K562 (cell line): ENCODE measurements at regions not wholly inside any gene's neighbourhood (a gene's known extent, or its start where the extent isn't known, plus 50 kb on each side); places are given as distances from the start of the nearest gene placed in this dataset.

Experiments
- ATAC-seq: fragments of 200-7000 bp; cut with Tn5 transposase; 3 replicates; pipeline ENCODE4 v1.9.1; 2020; ENCODE audit warnings: moderate library complexity
- BruUV-seq: library from RNA; stranded (reverse); fragments of 400-500 nt; replicated peaks from 2 replicates; lab custom pipeline; 2021; lab: Mats Ljungman, UMichigan
- CTCF ChIA-PET: fragments of 300-600 bp; formaldehyde crosslinking; extraction: SDS; loops from one replicate; lab custom pipeline; 2021; ENCODE audit warnings: low intra/inter-chr PET ratio; lab: Yijun Ruan, JAX
- POLR2A ChIA-PET: fragments of 300-600, 350-650 bp; sonication (Branson Sonifier 250); formaldehyde crosslinking; extraction: SDS; loops from one replicate; lab custom pipeline; 2021; ENCODE audit warnings: antibody characterized with exemption, inconsistent platforms; lab: Yijun Ruan, JAX
- DNase-seq, 4 experiments: peaks; one replicate each; pipeline versions ENCODE4 v3.0.0 to v3.0.0-alpha.2; 2011 to 2018; ENCODE audit warnings: low spot score in 3 of 4, mixed read lengths in 3 of 4; ENCODE audit errors: extremely low read depth in 1 of 4
- FAIRE-seq: peaks from 2 replicates; lab custom pipeline; 2011; peaks lifted over from hg19 to GRCh38; lab: Jason Lieb, UNC
- H2AFZ ChIP-seq: 2 replicates; pipeline ENCODE4 v1.6.0; 2011; ENCODE audit warnings: low read depth, low read length, control low read depth, inconsistent platforms
- H3K27ac ChIP-seq: fragments of 200-600 bp; 3 replicates; pipeline ENCODE4 v1.8.0; 2011; ENCODE audit warnings: low read depth, mild to moderate bottlenecking, control low read depth, inconsistent platforms, low read length, moderate library complexity, mixed read lengths; ENCODE audit errors: extremely low read depth
- H3K27me3 ChIP-seq, 2 experiments: fragments of 300-600 bp in 1 of 2; 2 replicates in 1 of 2; 3 replicates in 1 of 2; pipeline versions ENCODE4 v1.6.0 to v1.8.0; 2011; ENCODE audit warnings: inconsistent platforms in 2 of 2, low read length in 2 of 2, mild to moderate bottlenecking in 1 of 2, mixed read lengths in 1 of 2, moderate library complexity in 1 of 2; ENCODE audit not compliant: control insufficient read depth in 2 of 2, insufficient read depth in 2 of 2
- H3K36me3 ChIP-seq: fragments of 300-600 bp; 3 replicates; pipeline ENCODE4 v1.8.0; 2011; ENCODE audit warnings: mild to moderate bottlenecking, low read length, inconsistent platforms; ENCODE audit not compliant: control insufficient read depth, insufficient read depth
- H3K4me1 ChIP-seq, 2 experiments: fragments of 200-600 bp in 1 of 2; replicated peaks in 1 of 2; 2 replicates in 1 of 2; 3 replicates in 1 of 2; pipeline versions ENCODE4 v1.5.1 to v1.8.0; 2011; ENCODE audit warnings: inconsistent platforms in 2 of 2, low read length in 2 of 2, mild to moderate bottlenecking in 1 of 2, mixed read lengths in 1 of 2, moderate library complexity in 1 of 2; ENCODE audit not compliant: control insufficient read depth in 2 of 2, insufficient read depth in 2 of 2
- H3K4me2 ChIP-seq: 2 replicates; pipeline ENCODE4 v1.6.1; 2011; ENCODE audit warnings: low read length, control low read depth, inconsistent platforms, mixed read lengths; ENCODE audit not compliant: insufficient read depth
- H3K4me3 ChIP-seq: fragments of 200-600 bp; sonication (generic), shearing (Covaris generic); 2 replicates; pipeline ENCODE4 v1.5.1; 2016; ENCODE audit warnings: control low read depth, inconsistent platforms
- H3K79me2 ChIP-seq: fragments of 200-600 bp; 3 replicates; pipeline ENCODE4 v1.8.0; 2011; ENCODE audit warnings: low read length, inconsistent platforms; ENCODE audit not compliant: control insufficient read depth, insufficient read depth
- H3K9ac ChIP-seq, 2 experiments: 2 replicates each; pipeline versions ENCODE4 v1.6.0 to v1.6.1; 2011; ENCODE audit warnings: low read depth in 2 of 2, low read length in 2 of 2, control low read depth in 1 of 2, inconsistent platforms in 1 of 2, mild to moderate bottlenecking in 1 of 2, mixed read lengths in 1 of 2; ENCODE audit not compliant: insufficient read depth in 1 of 2
- H3K9me1 ChIP-seq: one replicate; pipeline ENCODE4 v1.6.0; 2011; ENCODE audit warnings: inconsistent platforms, mild to moderate bottlenecking, low read length, moderate library complexity; ENCODE audit not compliant: control insufficient read depth, insufficient read depth
- H3K9me3 ChIP-seq: replicated peaks from 2 replicates; pipeline ENCODE4 v1.5.1; 2011; ENCODE audit warnings: low read depth, low read length, inconsistent platforms; ENCODE audit not compliant: control insufficient read depth, insufficient read depth
- H4K20me1 ChIP-seq: replicated peaks from 2 replicates; pipeline ENCODE4 v1.6.1; 2011; ENCODE audit warnings: low read length, inconsistent platforms, mixed read lengths; ENCODE audit not compliant: control insufficient read depth, insufficient read depth
- ELF1 ChIP-seq: fragments of 200-800 bp; sonication (Bioruptor generic); IDR thresholded peaks from 2 replicates; pipeline ENCODE4 v1.6.1; 2016; ENCODE audit warnings: missing genetic modification characterization, missing compliant biosample characterization
- ETV6 ChIP-seq, 3 experiments: fragments of 150-350 bp in 1 of 3; sonication (generic) in 1 of 3; formaldehyde crosslinking in 1 of 3; IDR thresholded peaks; 2 replicates each; pipeline versions ENCODE4 v1.6.1 to v1.8.0; 2014 to 2022; ENCODE audit warnings: borderline replicate concordance in 2 of 3, low read depth in 2 of 3, antibody characterized with exemption in 1 of 3, low read length in 1 of 3, mild to moderate bottlenecking in 1 of 3, missing genetic modification reagents in 1 of 3
- FUS ChIP-seq: fragments of 200-400 bp; formaldehyde crosslinking; optimal IDR thresholded peaks from 2 replicates; pipeline ENCODE3; 2017; ENCODE audit warnings: low read depth, low read length
- GABPA ChIP-seq: fragments of 200-800 bp; sonication (Bioruptor generic); conservative IDR thresholded peaks from 2 replicates; pipeline ENCODE4 v1.6.1; 2016; ENCODE audit warnings: low read depth, missing genetic modification characterization, missing compliant biosample characterization
- L3MBTL2 ChIP-seq: fragments of 450-650 bp; IDR thresholded peaks from 2 replicates; pipeline ENCODE4 v1.6.1; 2016; ENCODE audit warnings: mild to moderate bottlenecking, moderate library complexity
- ZBTB1 ChIP-seq: sonication (generic); formaldehyde crosslinking; IDR thresholded peaks from 2 replicates; pipeline ENCODE4 v1.8.1; 2023; ENCODE audit warnings: missing genetic modification reagents, low read depth, mild to moderate bottlenecking, borderline replicate concordance
- ZBTB40 ChIP-seq, 2 experiments: fragments of 450-650 bp in 1 of 2; sonication (generic) in 1 of 2; formaldehyde crosslinking in 1 of 2; IDR thresholded peaks; 2 replicates each; pipeline versions ENCODE4 v1.7.1 to v1.9.0; 2016 to 2022; ENCODE audit warnings: inconsistent platforms in 1 of 2, mild to moderate bottlenecking in 1 of 2, missing genetic modification reagents in 1 of 2
- ZNF778 ChIP-seq: fragments of 450-650 bp; formaldehyde crosslinking; IDR thresholded peaks from 2 replicates; pipeline ENCODE4 v1.4.0; 2020; ENCODE audit warnings: mild to moderate bottlenecking, moderate library complexity
- WGBS: fragments of 100-300 bp; shearing (Covaris generic); methylation state at CpG from one replicate; pipeline ENCODE4 v1.1.6; 2016; ENCODE audit warnings: low coverage, mixed read lengths; ENCODE audit not compliant: insufficient coverage; ENCODE audit errors: missing lambda C conversion rate; 5-methylcytosine and 5-hydroxymethylcytosine counted together
- in situ Hi-C: fragments of 300-500 bp; cut with MboI; formaldehyde crosslinking; loops from 4 replicates; pipeline ENCODE4 v1.15.0; 2018; ENCODE audit warnings: inconsistent platforms, mixed read lengths
- intact Hi-C: fragments of 100-400 bp; cut with micrococcal nuclease; formaldehyde crosslinking; loops from 2 replicates; pipeline ENCODE4 v1.14.2; 2022

GRCh38 chr16:86910161-86910769, 331.9 kb downstream of the FOXL1 start (continued):
- TF ChIP-seq ETV6 (IDR thresholded peaks at IDR 0.05; ENCODE audit: borderline replicate concordance in 1 of 2, low read depth in 2 of 2, low read length in 1 of 2) (no peak), ETV6 (CRISPR knock-in tag; IDR thresholded peaks at IDR 0.05; ENCODE audit: borderline replicate concordance) (no peak), FUS (no peak), ZNF778 (no peak)

GRCh38 chr16:86911437-86911958, 333.1 kb downstream of the FOXL1 start:
- DNase-seq (no peak), FAIRE-seq (no peak), ATAC-seq (no peak)
- H3K27me3 ChIP-seq = peaks cover 2 to 38% of the 10 kb centered on the region in 2 experiments; a peak in 3 of 5 replicates
- H4K20me1 ChIP-seq = no peaks in the 10 kb centered on the region; the same call in 1 of the 2 replicates
- H3K79me2 ChIP-seq = no peaks in the 10 kb centered on the region
- in situ Hi-C loops (no loop called here), intact Hi-C loops (no loop called here)
- H3K4me3 ChIP-seq = no peak overlapping the region
- no peaks in the 10 kb centered on the region for H3K9me1 ChIP-seq
- no peak overlapping the region for H3K27ac ChIP-seq
- no peaks in the 10 kb centered on the region; the same call in 1 of the 2 replicates for H3K9me3 ChIP-seq
- POLR2A ChIA-PET = interaction anchor here (0.9 kb wide), 1 partner anchor 13 kb away, joined by 3 read pairs; no protein-coding TSS in a partner anchor
- peak overlapping the region; percentile 56; the same call in 1 of the 2 replicates for H2AFZ ChIP-seq
- no peaks in the 10 kb centered on the region for H3K4me1 ChIP-seq
- H3K36me3 ChIP-seq = no peaks in the 10 kb centered on the region
- CTCF ChIA-PET = no interaction called here
- H3K9ac ChIP-seq = no peak overlapping the region
- 2% methylated on average over 4 of the region's 4 CpGs for WGBS
- H3K4me2 ChIP-seq = no peak overlapping the region
- no TSS peak for BruUV-seq
- peak; percentile 79 for TF ChIP-seq ZBTB40 (IDR thresholded peaks at IDR 0.05)
- no peak for TF ChIP-seq ZBTB40 (CRISPR knock-in tag; IDR thresholded peaks at IDR 0.05)
- TF ChIP-seq ETV6 (IDR thresholded peaks at IDR 0.05; ENCODE audit: borderline replicate concordance in 1 of 2, low read depth in 2 of 2, low read length in 1 of 2) = peak in 1 of 2 experiments; percentile 83; a peak in 2 of 4 replicates
- no peak for TF ChIP-seq ETV6 (CRISPR knock-in tag; IDR thresholded peaks at IDR 0.05; ENCODE audit: borderline replicate concordance)
- TF ChIP-seq L3MBTL2 = 0 out of 2 replicates have a peak, but pooled peaks have one; percentile 14
- peak; percentile 79 for TF ChIP-seq GABPA (tag)
- peak; percentile 78 for TF ChIP-seq ELF1 (tag)
- no peak for TF ChIP-seq ZBTB1
